Caco-2 (cell line): ENCODE measurements at regions not wholly inside any gene's neighbourhood (a gene's known extent, or its start where the extent isn't known, plus 50 kb on each side); places are given as distances from the start of the nearest gene placed in this dataset.

Source experiments
- BruUV-seq: library from RNA; stranded (reverse); fragments of 400-500 nt; replicated peaks from 2 replicates; lab custom pipeline; 2021; lab: Mats Ljungman, UMichigan
- CTCF ChIA-PET: fragments of 300-600 bp; sonication (Branson Sonifier 250); formaldehyde crosslinking; loops from one replicate; lab custom pipeline; 2022; ENCODE audit warnings: antibody characterized with exemption; lab: Charles Lee
- POLR2A ChIA-PET: fragments of 300-600 bp; sonication (Branson Sonifier 250); formaldehyde crosslinking; loops from one replicate; lab custom pipeline; 2022; ENCODE audit warnings: antibody characterized with exemption; lab: Charles Lee
- DNase-seq, 2 experiments: peaks; one replicate each; pipeline versions ENCODE4 v3.0.0 to v3.0.0-alpha.2; 2020 to 2022
- H3K27me3 ChIP-seq: replicated peaks from 2 replicates; pipeline ENCODE4 v1.6.0; 2011; ENCODE audit warnings: low read length; ENCODE audit not compliant: control insufficient read depth, insufficient read depth
- H3K36me3 ChIP-seq: 2 replicates; pipeline ENCODE4 v1.5.1; 2011; ENCODE audit warnings: low read length; ENCODE audit not compliant: control insufficient read depth, insufficient read depth
- H3K4me1 ChIP-seq: fragments of 250-450 bp; sonication (Bioruptor Pico); 2 replicates; pipeline ENCODE4 v1.5.1; 2020; ENCODE audit warnings: mild to moderate bottlenecking
- H3K4me3 ChIP-seq: 2 replicates; pipeline ENCODE4 v1.5.1; 2011; ENCODE audit warnings: low read depth, mild to moderate bottlenecking, control low read depth, low read length
- H3K9me3 ChIP-seq: fragments of 250-450 bp; sonication (Bioruptor Pico); 2 replicates; pipeline ENCODE4 v1.5.1; 2020; ENCODE audit warnings: mild to moderate bottlenecking, moderate library complexity
- H3K27ac Mint-ChIP-seq: one replicate; pipeline ENCODE4 v1.8.0; 2022; ENCODE audit warnings: mixed read lengths; ENCODE audit not compliant: unreplicated experiment
- H3K27me3 Mint-ChIP-seq: one replicate; pipeline ENCODE4 v1.8.0; 2022; ENCODE audit warnings: mixed read lengths; ENCODE audit not compliant: insufficient read depth, unreplicated experiment
- H3K36me3 Mint-ChIP-seq: one replicate; pipeline ENCODE4 v1.8.0; 2022; ENCODE audit warnings: mild to moderate bottlenecking, mixed read lengths; ENCODE audit not compliant: insufficient read depth, unreplicated experiment
- H3K4me1 Mint-ChIP-seq: one replicate; pipeline ENCODE4 v1.8.0; 2022; ENCODE audit warnings: low read depth, mixed read lengths; ENCODE audit not compliant: unreplicated experiment
- H3K4me3 Mint-ChIP-seq: one replicate; pipeline ENCODE4 v1.8.0; 2022; ENCODE audit warnings: mild to moderate bottlenecking, moderate library complexity, mixed read lengths; ENCODE audit not compliant: unreplicated experiment
- H3K9me3 Mint-ChIP-seq: one replicate; pipeline ENCODE4 v1.8.0; 2022; ENCODE audit warnings: mixed read lengths; ENCODE audit not compliant: unreplicated experiment
- CTCF ChIP-seq, 2 experiments: fragments of 200-600 bp in 1 of 2; IDR thresholded peaks; 1 replicate in 1 of 2; 2 replicates in 1 of 2; pipeline versions ENCODE4 v1.5.1 to v1.8.0; 2011 to 2022; ENCODE audit warnings: antibody characterized with exemption in 1 of 2, control low read depth in 1 of 2, inconsistent platforms in 1 of 2, low read depth in 1 of 2, low read length in 1 of 2, mild to moderate bottlenecking in 1 of 2, moderate library complexity in 1 of 2; ENCODE audit not compliant: insufficient read depth in 1 of 2, severe bottlenecking in 1 of 2, unreplicated experiment in 1 of 2
- intact Hi-C: fragments of 100-400 bp; cut with micrococcal nuclease; formaldehyde crosslinking; loops from one replicate; pipeline ENCODE4 v1.10.0; 2022; ENCODE audit not compliant: unreplicated experiment

GRCh38 chr12:69061574-69061973, 128.6 kb upstream of the CPM start:
- Histone ChIP-seq H3K27me3 (no peaks in the 10 kb centered on the region), H3K4me3 (no peak overlapping the region), H3K9me3 (no peaks in the 10 kb centered on the region), H3K4me1 (no peaks in the 10 kb centered on the region), H3K36me3 (no peaks in the 10 kb centered on the region)
- DNase-seq: no peak
- CTCF ChIA-PET: no interaction called here
- Mint-ChIP-seq H3K27ac (no peak overlapping the region), H3K27me3 (no peaks in the 10 kb centered on the region), H3K4me3 (no peak overlapping the region), H3K4me1 (peaks cover 6% of the 10 kb centered on the region), H3K36me3 (no peaks in the 10 kb centered on the region), H3K9me3 (peaks cover 9% of the 10 kb centered on the region)
- no peak for TF ChIP-seq CTCF (IDR thresholded peaks at IDR 0.05; ENCODE audit: insufficient read depth in 1 of 2, low read depth in 1 of 2, low read length in 1 of 2, severe bottlenecking in 1 of 2, unreplicated experiment in 1 of 2)
- POLR2A ChIA-PET: no interaction called here
- no TSS peak for BruUV-seq
- intact Hi-C loops: no loop called here

GRCh38 chr12:69062621-69063237, 129.8 kb upstream of the CPM start:
- H3K4me1 ChIP-seq: no peaks in the 10 kb centered on the region
- intact Hi-C loops: no loop called here
- Mint-ChIP-seq H3K4me3 (no peak overlapping the region), H3K4me1 (peaks cover 6% of the 10 kb centered on the region), H3K27me3 (no peaks in the 10 kb centered on the region), H3K36me3 (no peaks in the 10 kb centered on the region), H3K9me3 (peaks cover 9% of the 10 kb centered on the region), H3K27ac (no peak overlapping the region)
- H3K36me3 ChIP-seq: no peaks in the 10 kb centered on the region
- no TSS peak for BruUV-seq
- DNase-seq: no peak
- CTCF ChIA-PET: interaction anchor here (0.5 kb wide), 1 partner anchor 92 kb away, joined by 3 read pairs; no protein-coding TSS in a partner anchor
- POLR2A ChIA-PET: no interaction called here
- H3K27me3 ChIP-seq: no peaks in the 10 kb centered on the region
- no peaks in the 10 kb centered on the region for H3K9me3 ChIP-seq
- TF ChIP-seq CTCF (IDR thresholded peaks at IDR 0.05; ENCODE audit: insufficient read depth in 1 of 2, low read depth in 1 of 2, low read length in 1 of 2, severe bottlenecking in 1 of 2, unreplicated experiment in 1 of 2): no peak
- H3K4me3 ChIP-seq: no peak overlapping the region

DNA sequence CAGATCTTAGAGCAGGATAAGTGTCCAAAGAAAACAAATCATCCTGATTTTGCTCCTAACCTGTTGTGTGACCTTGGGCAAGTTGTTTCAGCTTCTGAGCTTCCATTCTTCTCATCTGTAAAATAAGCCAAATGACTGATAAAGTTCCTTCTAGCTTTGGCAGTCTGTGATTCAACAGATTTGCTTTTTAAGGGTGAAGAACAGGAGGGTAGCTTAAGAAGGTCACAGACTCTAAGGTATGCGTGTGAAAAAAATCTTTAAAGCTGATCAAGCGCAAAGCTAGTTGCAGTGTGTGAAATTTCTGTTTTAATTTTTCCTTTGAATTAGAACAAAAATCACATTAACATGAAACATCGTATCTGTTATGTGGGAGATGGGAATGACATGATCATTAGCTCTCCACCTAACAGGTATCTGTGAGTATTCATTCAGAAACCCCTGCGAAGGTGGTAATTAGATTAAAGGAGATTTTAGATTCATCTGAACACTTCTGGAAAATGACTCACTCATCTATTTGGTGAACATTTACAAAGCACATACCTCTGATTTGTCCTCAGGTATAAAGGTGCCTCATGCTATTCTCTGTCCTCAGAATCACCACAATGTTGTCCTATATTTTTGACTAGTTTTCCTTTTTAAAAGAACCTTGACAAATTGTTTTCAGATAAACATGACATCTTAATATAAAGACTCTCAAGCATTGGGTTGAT, 131.9 kb upstream of the CPM start:
- Histone ChIP-seq H3K9me3 (no peaks in the 10 kb centered on the region), H3K36me3 (no peaks in the 10 kb centered on the region), H3K4me1 (no peaks in the 10 kb centered on the region), H3K4me3 (no peak overlapping the region), H3K27me3 (no peaks in the 10 kb centered on the region)
- Mint-ChIP-seq H3K27ac (no peak overlapping the region), H3K4me3 (no peak overlapping the region), H3K27me3 (no peaks in the 10 kb centered on the region), H3K36me3 (no peaks in the 10 kb centered on the region), H3K4me1 (no peaks in the 10 kb centered on the region), H3K9me3 (peaks cover under 1% of the 10 kb centered on the region)
- POLR2A ChIA-PET: no interaction called here
- no peak for DNase-seq
- no TSS peak for BruUV-seq
- CTCF ChIA-PET: interaction anchor here (0.6 kb wide), 1 partner anchor 150 kb away, joined by 3 read pairs; no protein-coding TSS in a partner anchor
- intact Hi-C loops: no loop called here
- TF ChIP-seq CTCF (IDR thresholded peaks at IDR 0.05; ENCODE audit: insufficient read depth in 1 of 2, low read depth in 1 of 2, low read length in 1 of 2, severe bottlenecking in 1 of 2, unreplicated experiment in 1 of 2): no peak
